GM12865 (cell line): ENCODE measurements at regions not wholly inside any gene's neighbourhood (a gene's known extent, or its start where the extent isn't known, plus 50 kb on each side); places are given as distances from the start of the nearest gene placed in this dataset.

Experiments
- DNase-seq: peaks from one replicate; pipeline ENCODE4 v3.0.0; 2010; ENCODE audit warnings: low read depth
- H3K4me3 ChIP-seq: 2 replicates; pipeline ENCODE4 v1.5.1; 2011; ENCODE audit warnings: mild to moderate bottlenecking, low read depth, low read length, control low read depth
- TF ChIP-seq, protein P1 (sequence below): IDR thresholded peaks from 2 replicates; pipeline ENCODE4 v1.5.1; 2011; ENCODE audit warnings: low read length, control low read depth, low read depth, inconsistent platforms; ENCODE audit not compliant: insufficient read depth; ENCODE audit errors: missing control alignments

DNA sequence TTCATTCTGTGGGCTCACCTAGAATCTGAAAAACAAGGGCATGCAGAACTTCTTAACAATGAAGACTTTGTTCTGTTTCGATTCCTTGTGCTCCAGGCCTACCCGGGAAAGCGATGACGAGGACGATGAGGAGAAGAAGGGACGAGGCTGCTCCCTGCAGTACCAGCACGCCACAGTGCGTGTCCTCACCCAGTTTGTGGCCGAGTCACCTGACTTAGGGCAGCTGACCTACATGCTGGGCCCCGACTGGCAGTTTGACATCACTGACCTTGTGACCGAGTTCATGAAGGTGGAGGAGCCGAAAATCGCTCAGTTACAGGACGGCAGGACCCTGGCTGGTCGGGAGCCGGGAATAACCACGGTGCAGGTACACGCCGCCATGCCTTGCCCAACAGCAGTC lies 585.4 kb downstream of the AACS start:
- TF ChIP-seq, protein P1, sequence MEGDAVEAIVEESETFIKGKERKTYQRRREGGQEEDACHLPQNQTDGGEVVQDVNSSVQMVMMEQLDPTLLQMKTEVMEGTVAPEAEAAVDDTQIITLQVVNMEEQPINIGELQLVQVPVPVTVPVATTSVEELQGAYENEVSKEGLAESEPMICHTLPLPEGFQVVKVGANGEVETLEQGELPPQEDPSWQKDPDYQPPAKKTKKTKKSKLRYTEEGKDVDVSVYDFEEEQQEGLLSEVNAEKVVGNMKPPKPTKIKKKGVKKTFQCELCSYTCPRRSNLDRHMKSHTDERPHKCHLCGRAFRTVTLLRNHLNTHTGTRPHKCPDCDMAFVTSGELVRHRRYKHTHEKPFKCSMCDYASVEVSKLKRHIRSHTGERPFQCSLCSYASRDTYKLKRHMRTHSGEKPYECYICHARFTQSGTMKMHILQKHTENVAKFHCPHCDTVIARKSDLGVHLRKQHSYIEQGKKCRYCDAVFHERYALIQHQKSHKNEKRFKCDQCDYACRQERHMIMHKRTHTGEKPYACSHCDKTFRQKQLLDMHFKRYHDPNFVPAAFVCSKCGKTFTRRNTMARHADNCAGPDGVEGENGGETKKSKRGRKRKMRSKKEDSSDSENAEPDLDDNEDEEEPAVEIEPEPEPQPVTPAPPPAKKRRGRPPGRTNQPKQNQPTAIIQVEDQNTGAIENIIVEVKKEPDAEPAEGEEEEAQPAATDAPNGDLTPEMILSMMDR: no peak
- DNase-seq: no peak
- H3K4me3 ChIP-seq: no peak overlapping the region

DNA sequence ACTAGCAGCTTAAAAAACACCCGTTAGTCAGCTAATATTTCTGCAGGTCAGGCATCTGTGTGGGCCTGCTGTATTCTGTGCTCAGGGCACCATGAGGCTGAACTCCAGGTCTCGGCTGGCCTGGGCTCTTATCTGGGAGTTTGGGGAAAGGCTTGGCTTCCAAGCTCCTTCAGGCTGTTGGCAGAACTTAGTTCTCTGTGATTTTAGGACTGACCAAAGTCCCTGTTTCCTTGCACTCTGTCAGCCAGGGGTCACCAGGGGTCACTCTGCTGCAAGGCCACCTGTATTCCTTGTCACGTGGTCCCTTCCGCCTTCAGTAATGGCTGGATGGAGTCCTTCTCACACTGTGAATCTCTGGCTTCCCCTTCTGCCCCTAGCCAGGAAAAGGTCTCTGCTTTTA lies 586.4 kb downstream of the AACS start:
- DNase-seq: no peak

DNA sequence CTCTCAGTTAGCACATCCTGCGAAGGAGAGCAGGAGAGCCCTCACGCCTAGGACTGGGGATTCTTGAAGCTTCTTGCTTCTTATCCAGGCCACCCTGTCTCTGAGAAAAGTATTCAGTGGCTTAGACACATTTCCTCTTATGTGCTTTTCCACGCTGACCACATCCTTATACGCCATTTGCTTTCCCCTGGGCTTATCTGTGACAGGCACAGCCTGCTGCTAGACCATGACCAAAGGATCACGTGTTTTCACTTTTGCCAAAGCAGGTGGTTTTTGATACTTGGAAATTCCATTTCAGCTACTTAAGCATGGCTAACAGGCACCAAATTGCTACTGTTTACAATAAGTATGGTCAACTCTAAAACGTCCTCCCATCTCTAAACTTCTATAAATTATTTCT lies 587.4 kb downstream of the AACS start:
- no peak overlapping the region for H3K4me3 ChIP-seq
- no peak for DNase-seq
- TF ChIP-seq, protein P1: no peak

More for the DNA sequence above, 586.4 kb downstream of the AACS start:
- H3K4me3 ChIP-seq: no peak overlapping the region
- TF ChIP-seq, protein P1: no peak

DNA sequence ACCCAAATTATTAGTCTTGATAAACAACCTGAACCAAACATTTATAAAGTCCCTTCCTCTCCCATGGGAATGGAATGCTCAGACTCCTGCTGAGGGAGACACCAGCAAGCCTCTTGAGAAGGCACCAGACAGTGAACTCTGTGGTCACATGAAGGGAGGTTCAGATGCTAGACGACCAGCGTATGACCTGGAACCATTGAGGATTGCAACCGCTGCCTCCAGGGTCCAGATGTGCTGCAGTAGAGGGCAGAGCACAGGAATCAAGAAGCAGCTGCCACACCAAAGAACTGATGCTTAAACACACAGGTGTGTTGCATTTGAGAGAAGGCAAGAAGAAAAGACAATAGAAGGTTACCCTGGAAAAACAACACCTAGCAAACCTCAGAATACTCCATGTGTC lies 592.4 kb downstream of the AACS start:
- H3K4me3 ChIP-seq: no peak overlapping the region
- no peak for DNase-seq
- TF ChIP-seq, protein P1: no peak

DNA sequence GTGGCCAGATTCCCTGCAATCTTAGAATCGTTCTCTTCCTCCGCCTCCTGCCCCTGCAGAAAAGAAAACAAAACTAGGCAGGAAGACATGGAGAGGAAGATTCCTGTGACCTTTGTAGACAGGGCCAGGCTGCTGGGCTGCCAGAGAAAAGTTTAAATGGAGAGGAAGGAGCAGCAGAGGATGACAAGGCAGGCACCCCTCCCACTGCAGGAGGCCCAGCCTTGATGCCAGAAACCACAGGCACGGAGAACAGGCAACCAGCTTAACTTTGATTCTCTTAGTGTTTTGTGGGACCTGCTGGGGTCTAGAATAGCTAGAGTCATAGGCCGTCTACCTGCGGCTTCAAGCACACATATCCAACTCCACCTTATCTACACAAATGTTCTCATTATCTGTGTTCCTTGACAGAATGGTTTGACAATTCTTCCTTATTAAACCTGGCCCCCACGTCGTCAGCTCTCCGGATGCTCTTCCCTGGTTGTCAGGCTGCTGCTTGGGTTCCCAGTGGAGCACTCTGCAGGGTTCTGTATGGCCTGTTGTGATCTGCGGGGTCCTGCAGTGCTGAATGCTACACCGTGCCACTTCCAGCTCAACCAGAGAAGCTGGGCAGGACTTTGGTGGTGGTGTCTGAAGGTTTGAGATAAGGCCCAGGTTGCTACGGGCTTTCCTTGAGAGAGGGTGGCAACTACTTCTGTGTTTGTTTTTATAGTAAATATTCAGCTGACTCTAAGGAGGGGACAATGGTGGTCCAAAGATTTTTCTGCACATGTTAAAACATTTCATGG lies 609.5 kb downstream of the AACS start:
- no peak overlapping the region for H3K4me3 ChIP-seq
- DNase-seq: no peak
- TF ChIP-seq, protein P1: no peak

DNA sequence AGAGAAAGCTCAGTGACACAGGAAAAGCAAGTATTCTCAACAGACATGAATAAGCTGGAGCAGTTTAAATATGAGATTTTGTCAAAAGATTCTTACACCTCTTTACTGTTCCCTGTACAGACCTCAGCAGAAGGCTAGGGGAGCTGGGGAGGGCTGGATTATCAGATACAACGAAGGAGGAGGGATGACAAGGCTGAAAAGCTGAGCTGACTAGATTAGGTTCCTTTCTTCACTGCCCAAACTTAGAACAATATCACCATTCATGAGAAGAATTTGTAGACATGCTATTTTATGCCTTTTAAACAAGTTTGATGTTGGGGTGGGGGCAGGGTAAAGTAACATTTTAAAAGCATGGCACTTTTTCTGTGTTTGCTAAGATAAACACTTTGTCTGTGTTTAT lies 611.1 kb downstream of the AACS start:
- TF ChIP-seq, protein P1: no peak
- no peak for DNase-seq
- H3K4me3 ChIP-seq: no peak overlapping the region

DNA sequence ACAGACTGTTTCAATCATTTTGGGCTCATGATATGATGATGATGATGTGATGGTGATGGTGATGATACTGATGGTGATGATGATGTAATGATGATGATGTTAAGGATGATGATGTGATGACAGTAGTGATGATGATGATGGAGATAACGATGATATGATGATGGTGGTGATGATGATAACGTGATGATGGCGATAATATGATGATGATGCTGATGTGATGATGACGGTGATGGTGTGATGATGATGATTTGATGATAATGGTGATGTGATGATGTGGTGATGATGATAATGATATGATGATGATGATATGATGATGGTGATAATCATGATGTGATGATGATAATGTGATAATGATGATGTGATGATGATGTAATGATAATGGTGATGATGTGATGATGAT lies 612.6 kb downstream of the AACS start:
- no peak overlapping the region for H3K4me3 ChIP-seq
- TF ChIP-seq, protein P1: no peak

More for the DNA sequence above, 612.6 kb downstream of the AACS start:
- DNase-seq: no peak
